ENCODE measurements at regions not wholly inside any gene's neighbourhood (a gene's known extent, or its start where the extent isn't known, plus 50 kb on each side); places are given as distances from the start of the nearest gene placed in this dataset.

- TF ChIP-seq CTCF (conservative IDR thresholded peaks at IDR 0.05) (no peak), ZFX (IDR thresholded peaks at IDR 0.05) (no peak)
- H3K27ac ChIP-seq: no peak overlapping the region
Measured at GRCh38 chr16:85441890-85442670, 171.0 kb upstream of the GSE1 start.

- no peak for TF ChIP-seq CTCF (conservative IDR thresholded peaks at IDR 0.05)
- no peak for TF ChIP-seq ZFX (IDR thresholded peaks at IDR 0.05)
- H3K27ac ChIP-seq: no peak overlapping the region
Measured at GRCh38 chr16:85443116-85443515, 170.0 kb upstream of the GSE1 start.

GRCh38 chr16:85443531-85443930 is 169.6 kb upstream of the GSE1 start:
- H3K27ac ChIP-seq: no peak overlapping the region
- TF ChIP-seq ZFX (IDR thresholded peaks at IDR 0.05) (no peak), CTCF (conservative IDR thresholded peaks at IDR 0.05) (no peak)

GRCh38 chr16:85445064-85445778 is 167.9 kb upstream of the GSE1 start:
- no peak for TF ChIP-seq ZFX (IDR thresholded peaks at IDR 0.05)
- TF ChIP-seq CTCF (conservative IDR thresholded peaks at IDR 0.05): no peak; the same call in 1 of the 2 replicates
- peak overlapping the region; percentile 67 for H3K27ac ChIP-seq

GRCh38 chr16:85445779-85446222 is 167.3 kb upstream of the GSE1 start:
- H3K27ac ChIP-seq: peak overlapping the region; percentile 67
- no peak for TF ChIP-seq ZFX (IDR thresholded peaks at IDR 0.05)
- TF ChIP-seq CTCF (conservative IDR thresholded peaks at IDR 0.05): no peak

- TF ChIP-seq ZFX (IDR thresholded peaks at IDR 0.05) (no peak), CTCF (conservative IDR thresholded peaks at IDR 0.05) (no peak)
- H3K27ac ChIP-seq: peak overlapping the region; percentile 67
Measured at GRCh38 chr16:85446951-85447692, 166.0 kb upstream of the GSE1 start.

Data from C4-2B (cell line).